PC-9 (cell line): ENCODE measurements at regions not wholly inside any gene's neighbourhood (a gene's known extent, or its start where the extent isn't known, plus 50 kb on each side); places are given as distances from the start of the nearest gene placed in this dataset.
A peak's percentile ranks its signal among the peaks of the same experiment; 100 is the strongest.
"Not testable (repeated sequence)": the region's sequence is repeated elsewhere in the genome, so short reads cannot be mapped to it uniquely, and the experiment has no call there.

Experiments
- BruUV-seq: library from RNA; stranded (reverse); fragments of 400-500 nt; replicated peaks from 2 replicates; lab custom pipeline; 2021; lab: Mats Ljungman, UMichigan
- CTCF ChIA-PET: fragments of 300-600 bp; sonication (Branson Sonifier 250); formaldehyde crosslinking; loops from one replicate; lab custom pipeline; 2022; ENCODE audit warnings: antibody characterized with exemption; lab: Charles Lee
- POLR2A ChIA-PET: fragments of 300-600 bp; sonication (Branson Sonifier 250); formaldehyde crosslinking; loops from one replicate; lab custom pipeline; 2022; ENCODE audit warnings: antibody characterized with exemption; ENCODE audit not compliant: unreplicated experiment; lab: Charles Lee
- DNase-seq, 2 experiments: peaks; one replicate each; pipeline versions ENCODE4 v3.0.0 to v3.0.0-alpha.2; 2015 to 2022; ENCODE audit warnings: mixed read lengths in 1 of 2
- H2AFZ ChIP-seq: fragments of 200-600 bp; sonication (generic); 2 replicates; pipeline ENCODE4 v1.8.1; 2017; ENCODE audit warnings: antibody characterized with exemption
- H3F3A ChIP-seq: fragments of 200-600 bp; sonication (generic); 2 replicates; pipeline ENCODE4 v1.8.1; 2017; ENCODE audit warnings: antibody characterized with exemption, mild to moderate bottlenecking, low read depth; ENCODE audit not compliant: insufficient read depth
- H3K27ac ChIP-seq: fragments of 200-600 bp; sonication (generic); 2 replicates; pipeline ENCODE4 v1.6.1; 2016; ENCODE audit warnings: mixed run types
- H3K27me3 ChIP-seq: fragments of 200-600 bp; sonication (generic); 2 replicates; pipeline ENCODE4 v1.6.1; 2016; ENCODE audit warnings: low read depth, mixed run types; ENCODE audit not compliant: insufficient read depth
- H3K36me3 ChIP-seq: fragments of 200-600 bp; sonication (generic); 2 replicates; pipeline ENCODE4 v1.6.1; 2016; ENCODE audit warnings: low read depth, mixed run types
- H3K4me1 ChIP-seq: fragments of 200-600 bp; sonication (generic); replicated peaks from 2 replicates; pipeline ENCODE4 v1.6.1; 2016; ENCODE audit warnings: mixed run types; ENCODE audit not compliant: insufficient read depth
- H3K4me2 ChIP-seq: fragments of 200-600 bp; sonication (generic); 2 replicates; pipeline ENCODE4 v1.6.1; 2017; ENCODE audit warnings: mixed run types
- H3K4me3 ChIP-seq: fragments of 200-600 bp; sonication (generic); 2 replicates; pipeline ENCODE4 v1.6.1; 2016; ENCODE audit warnings: mixed run types
- H3K79me2 ChIP-seq: fragments of 200-600 bp; sonication (generic); 2 replicates; pipeline ENCODE4 v1.6.1; 2017; ENCODE audit warnings: low read depth, mixed run types
- H3K9me2 ChIP-seq: fragments of 200-600 bp; sonication (generic); 2 replicates; pipeline ENCODE4 v1.8.1; 2017; ENCODE audit warnings: mild to moderate bottlenecking; ENCODE audit not compliant: insufficient read depth
- H3K9me3 ChIP-seq: fragments of 200-600 bp; sonication (generic); 2 replicates; pipeline ENCODE4 v1.8.1; 2016; ENCODE audit warnings: low read depth; ENCODE audit not compliant: insufficient read depth
- H4K20me1 ChIP-seq: fragments of 200-600 bp; sonication (generic); 2 replicates; pipeline ENCODE4 v1.8.1; 2017; ENCODE audit not compliant: insufficient read depth
- EZH2 ChIP-seq: fragments of 200-600 bp; sonication (generic); IDR thresholded peaks from 2 replicates; pipeline ENCODE4 v1.8.0; 2017; ENCODE audit warnings: antibody characterized with exemption, low read depth
- intact Hi-C: fragments of 100-400 bp; cut with micrococcal nuclease; formaldehyde crosslinking; loops from one replicate; pipeline ENCODE4 v1.10.0; 2022; ENCODE audit not compliant: unreplicated experiment
- TF ChIP-seq, protein P1 (sequence below): fragments of 200-600 bp; sonication (generic); conservative IDR thresholded peaks from 2 replicates; pipeline ENCODE4 v1.6.1; 2017; ENCODE audit warnings: mixed run types, antibody characterized with exemption, mild to moderate bottlenecking, moderate library complexity

- Histone ChIP-seq H3K4me1 (no peaks in the 10 kb centered on the region), H3K27me3 (no peaks in the 10 kb centered on the region), H4K20me1 (no peaks in the 10 kb centered on the region), H3F3A (no peaks in the 10 kb centered on the region), H3K9me2 (no peaks in the 10 kb centered on the region), H3K9me3 (peaks cover 4% of the 10 kb centered on the region), H3K27ac (no peak overlapping the region), H2AFZ (no peak overlapping the region), H3K4me2 (no peak overlapping the region), H3K4me3 (no peak overlapping the region), H3K36me3 (no peaks in the 10 kb centered on the region), H3K79me2 (no peaks in the 10 kb centered on the region)
- TF ChIP-seq EZH2, result no peak
- TF ChIP-seq, protein P1, sequence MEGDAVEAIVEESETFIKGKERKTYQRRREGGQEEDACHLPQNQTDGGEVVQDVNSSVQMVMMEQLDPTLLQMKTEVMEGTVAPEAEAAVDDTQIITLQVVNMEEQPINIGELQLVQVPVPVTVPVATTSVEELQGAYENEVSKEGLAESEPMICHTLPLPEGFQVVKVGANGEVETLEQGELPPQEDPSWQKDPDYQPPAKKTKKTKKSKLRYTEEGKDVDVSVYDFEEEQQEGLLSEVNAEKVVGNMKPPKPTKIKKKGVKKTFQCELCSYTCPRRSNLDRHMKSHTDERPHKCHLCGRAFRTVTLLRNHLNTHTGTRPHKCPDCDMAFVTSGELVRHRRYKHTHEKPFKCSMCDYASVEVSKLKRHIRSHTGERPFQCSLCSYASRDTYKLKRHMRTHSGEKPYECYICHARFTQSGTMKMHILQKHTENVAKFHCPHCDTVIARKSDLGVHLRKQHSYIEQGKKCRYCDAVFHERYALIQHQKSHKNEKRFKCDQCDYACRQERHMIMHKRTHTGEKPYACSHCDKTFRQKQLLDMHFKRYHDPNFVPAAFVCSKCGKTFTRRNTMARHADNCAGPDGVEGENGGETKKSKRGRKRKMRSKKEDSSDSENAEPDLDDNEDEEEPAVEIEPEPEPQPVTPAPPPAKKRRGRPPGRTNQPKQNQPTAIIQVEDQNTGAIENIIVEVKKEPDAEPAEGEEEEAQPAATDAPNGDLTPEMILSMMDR, result no peak
- ChIA-PET CTCF (interaction anchor here (0.7 kb wide), 1 partner anchor 669 kb away, joined by 4 read pairs; no protein-coding TSS in a partner anchor), POLR2A (no interaction called here)
- intact Hi-C loops, result no loop called here
- no peak for DNase-seq
- BruUV-seq, result no TSS peak
Measured at GRCh38 chr10:63042256-63042655, 90.9 kb upstream of the NRBF2 start.

- H3K27me3 ChIP-seq, H3K4me1 ChIP-seq, intact Hi-C loops, H3K36me3 ChIP-seq, H3K9me2 ChIP-seq, POLR2A ChIA-PET, H3K4me3 ChIP-seq, BruUV-seq, CTCF ChIA-PET, H3K27ac ChIP-seq, H3K4me2 ChIP-seq, H3K9me3 ChIP-seq, H2AFZ ChIP-seq, H4K20me1 ChIP-seq, H3F3A ChIP-seq, DNase-seq, H3K79me2 ChIP-seq: not testable (repeated sequence)
Measured at GRCh38 chr10:63033616-63034185, 99.4 kb upstream of the NRBF2 start.

GRCh38 chr10:63030536-63030935 is 102.6 kb upstream of the NRBF2 start:
- no TSS peak for BruUV-seq
- Histone ChIP-seq H3K79me2 (no peaks in the 10 kb centered on the region), H3K4me3 (no peak overlapping the region), H3K27ac (no peak overlapping the region), H3K27me3 (no peaks in the 10 kb centered on the region), H3K9me3 (peaks cover 4% of the 10 kb centered on the region; the same call in 1 of the 2 replicates), H4K20me1 (no peaks in the 10 kb centered on the region), H3K36me3 (no peaks in the 10 kb centered on the region), H3K4me2 (no peak overlapping the region), H2AFZ (no peak overlapping the region), H3K9me2 (0 out of 2 replicates have a peak, but pooled peaks cover 5% of the 10 kb centered on the region), H3F3A (no peaks in the 10 kb centered on the region), H3K4me1 (no peaks in the 10 kb centered on the region)
- CTCF ChIA-PET, result no interaction called here
- TF ChIP-seq, protein P1, result no peak
- no peak for TF ChIP-seq EZH2
- no peak for DNase-seq
- POLR2A ChIA-PET, result no interaction called here
- intact Hi-C loops, result no loop called here

DNA sequence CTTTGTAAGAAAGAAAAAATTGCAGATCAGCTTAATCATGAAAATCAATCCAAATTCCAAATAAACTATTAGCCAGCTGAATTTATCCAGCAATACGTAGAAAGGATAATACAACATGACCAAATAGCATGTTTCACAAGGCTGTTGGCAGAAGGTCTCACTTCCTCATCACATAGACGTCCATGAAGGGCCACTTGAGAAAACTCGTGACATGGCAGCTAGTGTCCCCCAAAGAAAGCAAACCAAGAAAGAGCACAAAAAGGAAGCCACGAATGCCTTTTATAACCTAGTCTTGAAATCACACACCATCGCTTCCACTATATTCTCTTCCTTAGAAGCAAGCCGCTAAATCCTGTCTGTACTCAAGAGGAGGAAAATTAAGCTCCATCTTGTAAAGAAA is 105.6 kb upstream of the NRBF2 start:
- POLR2A ChIA-PET, result interaction anchor here (0.5 kb wide), 1 partner anchor 1829 kb away, joined by 8 read pairs; no protein-coding TSS in a partner anchor
- intact Hi-C loops, result no loop called here
- BruUV-seq, result no TSS peak

More for the DNA sequence above, 105.6 kb upstream of the NRBF2 start:
- no peaks in the 10 kb centered on the region for H3K9me2 ChIP-seq
- H3K4me3 ChIP-seq, result no peak overlapping the region
- peak overlapping the region; percentile 26; the same call in 1 of the 2 replicates for H2AFZ ChIP-seq
- no peaks in the 10 kb centered on the region for H3K27me3 ChIP-seq
- no peaks in the 10 kb centered on the region for H3K79me2 ChIP-seq
- peaks cover 4% of the 10 kb centered on the region; the same call in 1 of the 2 replicates for H3K9me3 ChIP-seq
- no peak overlapping the region for H3K27ac ChIP-seq
- CTCF ChIA-PET, result no interaction called here
- H3K36me3 ChIP-seq, result no peaks in the 10 kb centered on the region
- no peak for DNase-seq
- TF ChIP-seq EZH2, result no peak
- TF ChIP-seq, protein P1, result no peak
- H3K4me2 ChIP-seq, result no peak overlapping the region
- no peaks in the 10 kb centered on the region for H3F3A ChIP-seq
- no peaks in the 10 kb centered on the region for H3K4me1 ChIP-seq
- H4K20me1 ChIP-seq, result no peaks in the 10 kb centered on the region
